AG10803 (cell line): ENCODE measurements at regions not wholly inside any gene's neighbourhood (a gene's known extent, or its start where the extent isn't known, plus 50 kb on each side); places are given as distances from the start of the nearest gene placed in this dataset.

ENCODE experiments used
- DNase-seq: peaks from one replicate; pipeline ENCODE4 v3.0.0; 2010; ENCODE audit warnings: low read depth
- H3K4me3 ChIP-seq: 2 replicates; pipeline ENCODE4 v1.5.1; 2011; ENCODE audit warnings: mild to moderate bottlenecking, low read length, control low read depth
- CTCF ChIP-seq: conservative IDR thresholded peaks from 2 replicates; pipeline ENCODE4 v1.5.1; 2011; ENCODE audit warnings: mild to moderate bottlenecking, low read length, control low read depth, inconsistent platforms

GRCh38 chr10:65340340-65340739 lies 1585.5 kb upstream of the LRRTM3 start:
- H3K4me3 ChIP-seq: no peak overlapping the region
- TF ChIP-seq CTCF: no peak
- DNase-seq: no peak

- no peak overlapping the region for H3K4me3 ChIP-seq
- peak; percentile 18 for DNase-seq
- TF ChIP-seq CTCF: no peak
Observed at GRCh38 chr10:65341323-65341925, 1584.4 kb upstream of the LRRTM3 start.

GRCh38 chr10:65342245-65342644 lies 1583.6 kb upstream of the LRRTM3 start:
- TF ChIP-seq CTCF: no peak
- H3K4me3 ChIP-seq: no peak overlapping the region
- no peak for DNase-seq

- no peak for DNase-seq
- no peak for TF ChIP-seq CTCF
- H3K4me3 ChIP-seq: no peak overlapping the region
Observed at GRCh38 chr10:65346466-65346865, 1579.4 kb upstream of the LRRTM3 start.

GRCh38 chr10:65348637-65349036 lies 1577.2 kb upstream of the LRRTM3 start:
- DNase-seq: no peak
- no peak for TF ChIP-seq CTCF
- H3K4me3 ChIP-seq: no peak overlapping the region

- DNase-seq: no peak
- TF ChIP-seq CTCF: no peak
- no peak overlapping the region for H3K4me3 ChIP-seq
Observed at GRCh38 chr10:65350611-65351010, 1575.2 kb upstream of the LRRTM3 start.

- TF ChIP-seq CTCF: no peak
- no peak for DNase-seq
- H3K4me3 ChIP-seq: no peak overlapping the region
Observed at GRCh38 chr10:65355141-65355680, 1570.6 kb upstream of the LRRTM3 start.
